ENCODE measurements at regions not wholly inside any gene's neighbourhood (a gene's known extent, or its start where the extent isn't known, plus 50 kb on each side); places are given as distances from the start of the nearest gene placed in this dataset.
A peak's percentile ranks its signal among the peaks of the same experiment; 100 is the strongest.

DNA sequence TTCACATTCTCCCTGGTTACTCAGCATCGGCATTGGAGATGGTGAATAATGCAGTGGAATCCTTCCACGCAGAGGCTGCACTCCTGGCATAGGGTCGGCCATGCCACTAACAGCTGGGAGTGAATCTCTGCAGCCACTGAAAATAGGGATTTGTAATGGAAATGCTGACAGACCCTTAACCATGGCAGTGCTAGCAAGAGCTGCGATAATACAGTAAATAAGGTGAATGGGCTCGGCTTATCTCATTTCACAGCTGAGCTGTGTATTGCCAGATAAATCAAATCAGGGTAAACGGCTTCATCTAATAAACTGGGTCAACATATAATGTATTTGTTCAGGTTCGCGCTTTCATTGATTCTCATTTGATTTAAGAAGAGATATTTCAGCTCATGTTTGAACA lies 156.8 kb downstream of the SLC35B3 start:
- WGBS (ENCODE audit: low lambda C conversion rate): 2% methylated on average over 7 of the region's 8 CpGs
- POLR2A ChIA-PET: interaction anchor here (1.3 to 1.9 kb wide), 2 partner anchors 18 to 39 kb away, joined by 3 to 16 read pairs; no protein-coding TSS in a partner anchor
- H4K20me1 ChIP-seq (ENCODE audit: insufficient read depth): no peaks in the 10 kb centered on the region

More for the DNA sequence above, 156.8 kb downstream of the SLC35B3 start:
- H3F3A ChIP-seq (replicated peaks; ENCODE audit: insufficient read depth): no peaks in the 10 kb centered on the region
- CTCF ChIA-PET: interaction anchor here (1.2 to 2.6 kb wide), 5 partner anchors 39 to 148 kb away, joined by 3 to 11 read pairs (median 4); no protein-coding TSS in a partner anchor
- H3K4me2 ChIP-seq: no peak overlapping the region
- no peaks in the 10 kb centered on the region for H3K79me2 ChIP-seq (ENCODE audit: insufficient read depth)
- TF ChIP-seq FOXM1 (IDR thresholded peaks at IDR 0.05; ENCODE audit: low read depth) (no peak), FOSL2 (IDR thresholded peaks at IDR 0.05; ENCODE audit: borderline replicate concordance, low read depth) (no peak), POLR2AphosphoS5 (IDR thresholded peaks at IDR 0.05; ENCODE audit: low read depth, low read length) (no peak), RFX5 (IDR thresholded peaks at IDR 0.05; ENCODE audit: low read length) (no peak), EP300 (IDR thresholded peaks at IDR 0.05; ENCODE audit: borderline replicate concordance in 1 of 2, low read depth in 1 of 2, low read length in 1 of 2) (peak in 1 of 2 experiments; percentile 48; a peak in 1 of 4 replicates), EZH2phosphoT487 (IDR thresholded peaks at IDR 0.05; ENCODE audit: borderline replicate concordance, low read depth) (no peak), MEF2A (IDR thresholded peaks at IDR 0.05; ENCODE audit: borderline replicate concordance, low read depth) (no peak), ELF1 (IDR thresholded peaks at IDR 0.05) (no peak), MXI1 (IDR thresholded peaks at IDR 0.05; ENCODE audit: low read depth, low read length) (peak; percentile 69), YY1 (IDR thresholded peaks at IDR 0.05; ENCODE audit: low read depth) (no peak), FOXJ3 (CRISPR knock-in tag; IDR thresholded peaks at IDR 0.05) (peak; percentile 56; the same call in 1 of the 2 replicates), RCOR1 (IDR thresholded peaks at IDR 0.05; ENCODE audit: low read length) (peak; percentile 79; the same call in 1 of the 2 replicates), GATA2 (CRISPR knock-in tag; IDR thresholded peaks at IDR 0.05) (peak; percentile 90), NFIC (IDR thresholded peaks at IDR 0.05; ENCODE audit: borderline replicate concordance) (no peak), RAD21 (IDR thresholded peaks at IDR 0.05; ENCODE audit: low read length) (peak; percentile 14; the same call in 1 of the 2 replicates), SMC3 (IDR thresholded peaks at IDR 0.05; ENCODE audit: low read depth, low read length) (no peak), TCF12 (IDR thresholded peaks at IDR 0.05) (no peak)
- TF ChIP-seq, protein P1, sequence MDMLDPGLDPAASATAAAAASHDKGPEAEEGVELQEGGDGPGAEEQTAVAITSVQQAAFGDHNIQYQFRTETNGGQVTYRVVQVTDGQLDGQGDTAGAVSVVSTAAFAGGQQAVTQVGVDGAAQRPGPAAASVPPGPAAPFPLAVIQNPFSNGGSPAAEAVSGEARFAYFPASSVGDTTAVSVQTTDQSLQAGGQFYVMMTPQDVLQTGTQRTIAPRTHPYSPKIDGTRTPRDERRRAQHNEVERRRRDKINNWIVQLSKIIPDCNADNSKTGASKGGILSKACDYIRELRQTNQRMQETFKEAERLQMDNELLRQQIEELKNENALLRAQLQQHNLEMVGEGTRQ (IDR thresholded peaks at IDR 0.05; ENCODE audit: borderline replicate concordance, low read depth, low read length): no peak
- TF ChIP-seq, protein P2, sequence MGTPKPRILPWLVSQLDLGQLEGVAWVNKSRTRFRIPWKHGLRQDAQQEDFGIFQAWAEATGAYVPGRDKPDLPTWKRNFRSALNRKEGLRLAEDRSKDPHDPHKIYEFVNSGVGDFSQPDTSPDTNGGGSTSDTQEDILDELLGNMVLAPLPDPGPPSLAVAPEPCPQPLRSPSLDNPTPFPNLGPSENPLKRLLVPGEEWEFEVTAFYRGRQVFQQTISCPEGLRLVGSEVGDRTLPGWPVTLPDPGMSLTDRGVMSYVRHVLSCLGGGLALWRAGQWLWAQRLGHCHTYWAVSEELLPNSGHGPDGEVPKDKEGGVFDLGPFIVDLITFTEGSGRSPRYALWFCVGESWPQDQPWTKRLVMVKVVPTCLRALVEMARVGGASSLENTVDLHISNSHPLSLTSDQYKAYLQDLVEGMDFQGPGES (IDR thresholded peaks at IDR 0.05; ENCODE audit: low read depth, low read length): no peak
- TF ChIP-seq, protein P3, sequence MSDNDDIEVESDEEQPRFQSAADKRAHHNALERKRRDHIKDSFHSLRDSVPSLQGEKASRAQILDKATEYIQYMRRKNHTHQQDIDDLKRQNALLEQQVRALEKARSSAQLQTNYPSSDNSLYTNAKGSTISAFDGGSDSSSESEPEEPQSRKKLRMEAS (IDR thresholded peaks at IDR 0.05; ENCODE audit: low read depth): no peak
- TF ChIP-seq, protein P4, sequence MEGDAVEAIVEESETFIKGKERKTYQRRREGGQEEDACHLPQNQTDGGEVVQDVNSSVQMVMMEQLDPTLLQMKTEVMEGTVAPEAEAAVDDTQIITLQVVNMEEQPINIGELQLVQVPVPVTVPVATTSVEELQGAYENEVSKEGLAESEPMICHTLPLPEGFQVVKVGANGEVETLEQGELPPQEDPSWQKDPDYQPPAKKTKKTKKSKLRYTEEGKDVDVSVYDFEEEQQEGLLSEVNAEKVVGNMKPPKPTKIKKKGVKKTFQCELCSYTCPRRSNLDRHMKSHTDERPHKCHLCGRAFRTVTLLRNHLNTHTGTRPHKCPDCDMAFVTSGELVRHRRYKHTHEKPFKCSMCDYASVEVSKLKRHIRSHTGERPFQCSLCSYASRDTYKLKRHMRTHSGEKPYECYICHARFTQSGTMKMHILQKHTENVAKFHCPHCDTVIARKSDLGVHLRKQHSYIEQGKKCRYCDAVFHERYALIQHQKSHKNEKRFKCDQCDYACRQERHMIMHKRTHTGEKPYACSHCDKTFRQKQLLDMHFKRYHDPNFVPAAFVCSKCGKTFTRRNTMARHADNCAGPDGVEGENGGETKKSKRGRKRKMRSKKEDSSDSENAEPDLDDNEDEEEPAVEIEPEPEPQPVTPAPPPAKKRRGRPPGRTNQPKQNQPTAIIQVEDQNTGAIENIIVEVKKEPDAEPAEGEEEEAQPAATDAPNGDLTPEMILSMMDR (IDR thresholded peaks at IDR 0.05): no peak
- TF ChIP-seq, protein P5, sequence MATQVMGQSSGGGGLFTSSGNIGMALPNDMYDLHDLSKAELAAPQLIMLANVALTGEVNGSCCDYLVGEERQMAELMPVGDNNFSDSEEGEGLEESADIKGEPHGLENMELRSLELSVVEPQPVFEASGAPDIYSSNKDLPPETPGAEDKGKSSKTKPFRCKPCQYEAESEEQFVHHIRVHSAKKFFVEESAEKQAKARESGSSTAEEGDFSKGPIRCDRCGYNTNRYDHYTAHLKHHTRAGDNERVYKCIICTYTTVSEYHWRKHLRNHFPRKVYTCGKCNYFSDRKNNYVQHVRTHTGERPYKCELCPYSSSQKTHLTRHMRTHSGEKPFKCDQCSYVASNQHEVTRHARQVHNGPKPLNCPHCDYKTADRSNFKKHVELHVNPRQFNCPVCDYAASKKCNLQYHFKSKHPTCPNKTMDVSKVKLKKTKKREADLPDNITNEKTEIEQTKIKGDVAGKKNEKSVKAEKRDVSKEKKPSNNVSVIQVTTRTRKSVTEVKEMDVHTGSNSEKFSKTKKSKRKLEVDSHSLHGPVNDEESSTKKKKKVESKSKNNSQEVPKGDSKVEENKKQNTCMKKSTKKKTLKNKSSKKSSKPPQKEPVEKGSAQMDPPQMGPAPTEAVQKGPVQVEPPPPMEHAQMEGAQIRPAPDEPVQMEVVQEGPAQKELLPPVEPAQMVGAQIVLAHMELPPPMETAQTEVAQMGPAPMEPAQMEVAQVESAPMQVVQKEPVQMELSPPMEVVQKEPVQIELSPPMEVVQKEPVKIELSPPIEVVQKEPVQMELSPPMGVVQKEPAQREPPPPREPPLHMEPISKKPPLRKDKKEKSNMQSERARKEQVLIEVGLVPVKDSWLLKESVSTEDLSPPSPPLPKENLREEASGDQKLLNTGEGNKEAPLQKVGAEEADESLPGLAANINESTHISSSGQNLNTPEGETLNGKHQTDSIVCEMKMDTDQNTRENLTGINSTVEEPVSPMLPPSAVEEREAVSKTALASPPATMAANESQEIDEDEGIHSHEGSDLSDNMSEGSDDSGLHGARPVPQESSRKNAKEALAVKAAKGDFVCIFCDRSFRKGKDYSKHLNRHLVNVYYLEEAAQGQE (IDR thresholded peaks at IDR 0.05; ENCODE audit: low read depth, low read length): no peak
- no peak overlapping the region for H3K4me3 ChIP-seq (ENCODE audit: low read depth in 2 of 2, low read length in 1 of 2)
- no peaks in the 10 kb centered on the region for H3K9me2 ChIP-seq
- peak; percentile 64 for DNase-seq
- H2AFZ ChIP-seq (ENCODE audit: low read depth): no peak overlapping the region
- H3K9me3 ChIP-seq: no peaks in the 10 kb centered on the region
- H3K4me1 ChIP-seq (ENCODE audit: control insufficient read depth in 1 of 2, insufficient read depth in 2 of 2, low read depth in 1 of 2, low read length in 1 of 2): peaks cover 0 to 28% of the 10 kb centered on the region in 2 experiments; a peak in 2 of 4 replicates
- peak overlapping the region in 1 of 2 experiments; percentile 72; a peak in 2 of 4 replicates for H3K27ac ChIP-seq (ENCODE audit: low read depth in 2 of 2, low read length in 1 of 2)
- no peaks in the 10 kb centered on the region for H3K27me3 ChIP-seq (ENCODE audit: insufficient read depth)
- H3K9ac ChIP-seq: no peak overlapping the region
- H3K36me3 ChIP-seq (replicated peaks in 1 of 2; ENCODE audit: control insufficient read depth in 1 of 2, insufficient read depth in 2 of 2, low read length in 1 of 2): no peaks in the 10 kb centered on the region
